SIG-M5 treated with dmso at 0.1 percent for 504 hours (cell line): ENCODE measurements at regions not wholly inside any gene's neighbourhood (a gene's known extent, or its start where the extent isn't known, plus 50 kb on each side); places are given as distances from the start of the nearest gene placed in this dataset.
"Not testable (repeated sequence)": the region's sequence is repeated elsewhere in the genome, so short reads cannot be mapped to it uniquely, and the experiment has no call there.

Experiments
- DNase-seq: peaks from one replicate; lab custom pipeline; 2025; ENCODE audit not compliant: unreplicated experiment; lab: John Stamatoyannopoulos, UW

GRCh38 chr9:102941868-102942267, 53.3 kb upstream of the CYLC2 start:
- no peak for DNase-seq

DNA sequence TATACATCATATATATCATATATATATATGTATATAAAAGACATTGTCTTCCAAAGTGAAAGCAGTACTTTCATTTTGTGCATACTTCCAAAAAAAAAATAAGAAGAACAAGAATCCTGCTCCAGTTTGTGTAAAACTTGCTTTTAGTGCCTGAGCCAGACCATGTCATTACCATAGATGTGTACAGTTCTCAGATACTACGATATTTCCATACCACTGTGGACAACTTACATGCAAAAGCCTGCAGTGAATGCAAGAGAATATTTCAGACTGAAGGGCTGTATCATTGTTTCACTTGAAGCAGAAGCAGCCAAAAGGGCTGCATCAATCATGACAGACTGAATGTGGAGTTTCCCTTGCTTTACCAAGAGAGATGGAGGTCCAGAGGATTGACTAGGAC, 72.6 kb upstream of the CYLC2 start:
- no peak for DNase-seq

- DNase-seq: no peak
Observed at GRCh38 chr9:102911185-102911584, 83.9 kb upstream of the CYLC2 start.

DNA sequence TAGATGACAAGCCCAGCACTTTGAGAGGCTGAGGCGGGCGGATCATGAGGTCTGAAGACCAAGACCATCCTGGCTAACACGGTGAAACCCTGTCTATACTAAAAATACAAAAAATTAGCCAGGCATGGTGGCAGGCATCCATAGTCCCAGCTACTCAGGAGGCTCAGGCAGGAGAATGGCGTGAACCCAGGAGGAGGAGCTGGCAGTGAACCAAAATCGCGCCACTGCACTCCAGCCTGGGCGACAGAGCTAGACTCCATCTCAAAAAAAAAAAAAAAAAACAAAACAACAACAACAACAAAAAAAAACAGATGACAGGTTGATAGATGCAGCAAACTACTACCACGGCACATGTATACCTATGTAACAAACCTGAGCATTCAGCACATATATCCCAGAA, 89.3 kb upstream of the CYLC2 start:
- not testable (repeated sequence) for DNase-seq

DNA sequence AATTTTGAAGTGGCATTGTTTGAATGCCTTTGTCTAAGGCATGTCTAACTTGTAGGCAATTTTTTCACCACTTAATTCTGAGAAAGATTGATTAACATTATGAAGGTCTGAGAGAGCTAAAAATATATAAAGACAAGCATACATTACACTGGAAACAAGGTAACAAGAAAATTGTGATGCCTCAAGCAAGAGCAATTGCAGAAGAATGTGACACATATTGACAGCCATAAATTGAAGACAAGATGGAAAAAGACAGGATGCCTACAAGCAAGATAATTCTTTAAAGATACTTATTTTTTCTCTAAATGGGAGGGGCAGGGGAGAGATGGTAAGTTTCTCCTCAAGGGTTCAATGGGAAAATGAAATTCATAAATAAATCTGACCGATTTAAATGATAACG, 103.1 kb upstream of the CYLC2 start:
- DNase-seq: no peak

DNA sequence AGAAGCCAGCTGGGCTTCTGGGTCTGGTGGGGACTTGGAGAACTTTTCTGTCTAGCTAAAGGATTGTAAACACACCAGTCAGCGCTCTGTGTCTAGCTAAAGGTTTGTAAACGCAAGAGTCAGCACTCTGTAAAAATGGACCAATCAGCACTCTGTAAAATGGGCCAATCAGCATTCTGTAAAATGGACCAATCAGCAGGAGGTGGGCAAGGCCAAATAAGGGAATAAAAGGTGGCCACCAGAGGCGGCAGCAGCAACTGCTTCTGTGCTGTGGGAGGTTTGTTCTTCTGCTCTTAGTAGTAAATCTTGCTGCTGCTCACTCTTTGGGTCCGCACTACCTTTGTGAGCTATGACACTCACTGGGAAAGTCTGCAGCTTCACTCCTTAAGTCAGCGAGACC, 106.4 kb upstream of the CYLC2 start:
- DNase-seq: not testable (repeated sequence)

DNA sequence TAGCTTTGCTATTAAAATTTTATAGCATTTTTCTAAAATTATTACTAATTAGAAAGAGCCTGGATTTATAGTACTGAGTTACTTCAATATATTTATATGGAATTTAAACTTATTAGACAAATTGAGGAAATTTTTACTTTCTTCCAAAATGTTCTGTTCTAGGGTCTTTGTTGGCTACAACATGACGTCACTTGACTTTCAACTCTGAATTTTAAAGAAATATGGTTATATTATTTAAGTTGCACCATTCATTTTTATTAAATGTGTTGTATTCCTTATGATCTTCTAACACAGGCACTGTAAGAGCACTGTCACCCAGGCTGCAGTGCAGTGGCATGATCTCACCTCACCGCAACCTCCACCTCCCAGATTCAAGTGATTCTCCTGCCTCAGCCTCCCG, 119.4 kb upstream of the CYLC2 start:
- DNase-seq: no peak

- no peak for DNase-seq
Observed at GRCh38 chr9:102867488-102867887, 127.6 kb upstream of the CYLC2 start.

- DNase-seq: no peak
Observed at GRCh38 chr9:102862478-102862877, 132.7 kb upstream of the CYLC2 start.

- no peak for DNase-seq
Observed at GRCh38 chr9:102855641-102856040, 139.5 kb upstream of the CYLC2 start.

DNA sequence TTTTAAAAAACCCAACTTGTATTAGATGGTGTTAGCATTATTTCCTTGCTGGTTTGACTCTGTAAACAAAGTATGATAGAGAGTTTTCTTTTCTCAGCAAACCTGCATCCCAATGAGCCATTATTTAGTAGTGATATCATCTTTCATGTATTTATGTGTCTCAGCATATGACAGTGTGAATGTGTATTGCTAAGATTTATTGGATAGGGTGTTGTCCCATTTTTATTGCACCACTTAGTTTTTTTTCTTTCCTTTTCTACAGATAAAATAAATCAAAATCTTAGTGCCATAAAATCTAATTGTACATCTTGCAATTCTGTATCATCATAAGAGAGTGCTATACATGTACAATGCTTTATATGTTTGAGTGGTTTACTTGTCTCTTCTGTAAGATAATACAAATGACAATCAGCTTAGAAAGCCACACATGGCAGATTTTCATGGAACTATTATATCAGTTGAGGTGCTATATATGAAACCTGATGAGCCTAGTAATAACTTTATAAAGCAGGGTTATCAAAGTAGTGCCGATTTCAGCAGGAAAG, 149.2 kb upstream of the CYLC2 start:
- DNase-seq: no peak

DNA sequence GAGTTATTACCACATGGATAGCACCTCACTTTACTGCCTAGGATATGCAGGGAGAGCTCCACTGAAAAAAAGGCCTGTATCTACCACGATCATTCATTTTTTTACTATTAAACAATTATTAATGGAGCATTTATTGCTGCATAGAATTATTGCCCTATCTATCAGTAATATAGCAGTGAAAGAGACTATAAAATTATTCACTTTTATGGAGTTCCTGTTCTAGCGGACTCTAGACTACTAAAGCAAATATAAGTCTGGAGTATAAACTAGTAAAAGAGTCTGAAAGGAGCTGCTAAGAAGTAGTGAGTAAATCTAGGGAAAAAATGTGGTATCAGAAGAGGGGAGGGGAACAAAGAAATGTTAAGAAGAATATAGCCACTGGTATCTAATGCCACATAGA, 150.4 kb upstream of the CYLC2 start:
- DNase-seq: no peak

DNA sequence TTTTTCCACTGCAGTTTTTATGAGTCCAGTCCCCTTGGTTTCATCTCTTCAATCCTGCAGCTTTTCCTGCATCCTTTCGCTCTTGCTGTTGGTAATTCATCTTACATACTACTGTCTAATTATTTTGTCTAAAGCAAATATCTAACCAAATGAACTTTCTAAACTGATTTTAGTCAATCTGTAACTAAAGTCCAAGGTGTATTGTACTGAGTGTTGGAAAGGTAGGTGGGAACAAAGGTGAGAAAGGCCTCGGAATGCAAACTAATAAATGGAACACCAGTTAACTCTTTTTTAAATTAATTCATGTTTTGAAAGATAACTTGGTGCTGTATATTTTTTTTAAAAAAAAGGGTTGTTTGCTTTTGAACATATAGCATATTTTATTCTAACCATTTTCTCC, 152.7 kb upstream of the CYLC2 start:
- no peak for DNase-seq

DNA sequence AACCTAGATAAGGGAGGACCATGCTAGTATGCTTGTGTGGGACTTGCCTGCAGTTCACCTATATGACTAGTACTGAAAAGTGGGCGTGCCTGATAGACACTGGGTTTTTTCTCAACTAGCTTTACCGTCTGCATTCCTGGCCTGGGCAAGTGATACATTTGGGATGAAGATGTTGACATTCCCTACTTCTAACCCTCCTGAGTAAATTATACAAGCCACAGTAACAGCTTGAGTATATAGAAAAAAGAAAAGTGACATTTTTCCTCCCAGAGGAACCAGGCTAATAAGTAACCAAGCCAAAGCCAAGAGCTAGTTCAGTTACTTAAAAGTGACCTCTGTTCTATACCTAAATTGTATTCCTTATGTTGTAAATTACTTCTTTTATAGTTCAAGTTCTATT, 153.8 kb upstream of the CYLC2 start:
- DNase-seq: no peak

- no peak for DNase-seq
Observed at GRCh38 chr9:102840335-102840734, 154.8 kb upstream of the CYLC2 start.

DNA sequence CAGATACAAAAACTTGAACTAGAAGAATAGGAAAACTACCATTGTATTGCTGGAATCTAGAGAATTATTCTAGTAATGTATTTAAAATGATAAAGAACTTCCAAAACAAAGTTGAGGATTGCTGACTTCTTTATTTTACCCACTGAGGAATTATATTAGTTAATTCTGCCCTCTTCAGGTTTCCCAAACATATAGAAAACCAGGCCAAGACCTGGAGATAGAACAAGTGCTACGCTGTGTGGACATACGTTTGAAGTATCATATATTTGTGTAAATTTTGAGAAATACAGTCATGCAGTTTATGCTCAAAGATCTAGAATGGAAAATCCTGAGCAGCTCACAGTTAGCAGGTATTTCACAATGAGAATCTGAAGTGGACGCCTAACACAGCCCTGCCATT, 162.3 kb upstream of the CYLC2 start:
- DNase-seq: no peak

DNA sequence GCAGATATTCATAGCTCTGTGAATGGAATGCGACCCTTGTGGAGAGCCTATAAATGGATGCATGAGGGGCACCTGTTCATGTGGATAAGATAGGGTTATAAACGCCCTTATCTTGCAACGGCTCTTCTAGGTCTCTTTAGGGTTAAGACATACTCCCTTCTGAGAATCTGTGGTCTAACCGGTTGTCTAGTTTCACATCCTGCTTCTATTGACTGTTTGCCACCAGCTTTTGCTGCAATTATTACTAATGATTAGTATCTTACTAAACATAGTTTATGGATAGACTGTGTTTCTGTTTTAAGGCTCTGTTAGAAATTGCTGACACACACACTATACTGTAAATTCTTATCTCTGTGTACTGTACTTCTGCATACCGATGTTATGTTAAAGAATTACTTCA, 198.9 kb upstream of the CYLC2 start:
- DNase-seq: no peak

DNA sequence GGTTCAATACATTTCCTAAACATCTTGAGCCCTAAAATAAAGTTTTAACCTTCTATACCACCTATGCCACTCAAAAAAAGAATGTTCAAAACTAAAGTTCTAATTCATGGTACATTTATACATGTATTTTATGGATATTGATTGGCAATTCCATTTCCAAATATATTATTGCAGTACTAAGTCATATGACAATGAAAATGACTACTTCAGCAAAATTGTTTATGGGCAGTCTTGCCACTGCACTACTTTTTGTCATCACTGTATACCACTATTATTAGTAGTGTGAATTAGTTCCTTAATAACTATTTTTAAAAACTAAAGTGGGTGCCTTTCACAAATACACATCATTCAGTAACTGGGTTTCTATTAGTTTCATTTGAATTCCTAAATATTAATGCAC, 199.6 kb upstream of the CYLC2 start:
- no peak for DNase-seq

DNA sequence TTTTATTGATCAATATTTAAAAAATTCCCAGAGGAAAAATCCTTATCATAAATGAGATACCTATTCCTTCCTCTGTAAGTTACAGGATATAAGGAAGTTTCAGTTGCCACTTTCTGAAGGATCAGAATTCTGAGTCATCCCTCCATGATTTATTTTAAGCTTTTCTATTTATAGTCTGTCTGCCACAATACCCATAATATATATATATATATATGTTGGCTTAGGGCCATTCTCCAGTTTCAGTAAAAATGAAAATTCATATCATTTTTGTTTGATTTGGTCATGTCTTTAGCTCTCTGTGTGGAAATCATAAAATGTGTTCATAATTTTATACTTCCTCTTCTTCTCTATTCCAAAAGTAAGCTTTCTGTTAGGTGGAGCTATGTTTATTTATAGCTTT, 215.8 kb upstream of the CYLC2 start:
- no peak for DNase-seq

GRCh38 chr9:102778746-102779145, 216.4 kb upstream of the CYLC2 start:
- no peak for DNase-seq

DNA sequence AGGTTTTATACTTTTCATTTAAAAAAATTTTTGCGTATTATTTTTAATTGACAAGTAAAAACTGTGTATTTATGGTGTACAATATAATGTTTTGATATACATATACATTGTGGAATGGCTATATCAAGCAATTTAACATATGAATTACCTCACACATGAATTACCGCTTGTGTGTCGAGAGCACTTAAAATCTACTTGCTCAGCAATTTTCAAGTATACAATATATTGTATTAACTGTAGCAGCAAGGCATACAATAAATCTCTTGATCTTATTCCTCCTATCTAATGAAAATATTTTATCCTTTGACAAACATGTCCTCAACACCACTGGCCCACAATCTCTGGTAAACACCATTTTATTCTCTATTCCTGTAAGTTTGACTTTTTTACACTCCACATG, 224.4 kb upstream of the CYLC2 start:
- DNase-seq: no peak

- DNase-seq: no peak
Observed at GRCh38 chr9:102769307-102769706, 225.8 kb upstream of the CYLC2 start.

- no peak for DNase-seq
Observed at GRCh38 chr9:102768002-102768401, 227.1 kb upstream of the CYLC2 start.

GRCh38 chr9:102767076-102767475, 228.1 kb upstream of the CYLC2 start:
- DNase-seq: no peak
